ENCODE measurements at regions not wholly inside any gene's neighbourhood (a gene's known extent, or its start where the extent isn't known, plus 50 kb on each side); places are given as distances from the start of the nearest gene placed in this dataset.

DNA sequence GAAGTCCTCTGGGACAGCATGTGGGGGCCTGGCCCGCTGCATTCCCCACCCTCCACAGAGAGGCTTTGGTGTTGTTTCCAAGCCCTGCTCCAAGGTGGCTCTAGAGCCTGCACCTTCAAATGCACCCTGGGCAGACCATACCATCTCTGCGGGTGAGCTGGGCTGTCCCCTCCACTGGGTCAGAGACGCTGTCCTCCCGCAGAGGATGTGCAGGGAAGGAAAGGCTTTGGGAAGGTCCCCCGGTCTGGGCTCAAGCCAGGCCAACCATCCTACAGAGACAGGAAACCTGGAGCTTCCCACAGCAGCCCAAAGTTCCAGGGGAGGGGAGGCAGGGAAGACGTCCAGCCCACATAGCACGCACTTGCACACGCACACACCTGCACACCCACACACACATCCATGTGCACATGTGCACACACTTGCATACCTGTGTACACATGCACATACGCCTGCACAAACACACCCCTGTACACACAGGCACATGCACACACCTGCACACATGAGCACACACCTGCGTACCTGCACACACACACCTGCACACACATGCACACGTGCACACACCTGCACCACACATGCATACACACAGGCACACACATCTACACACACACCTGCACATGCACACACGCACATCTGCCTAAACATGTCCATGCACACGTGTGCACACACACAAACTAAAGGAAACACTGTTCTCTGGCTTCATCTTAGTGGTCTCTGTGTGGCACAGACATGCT lies 155.4 kb downstream of the ERMARD start:
- no peak for DNase-seq (ENCODE audit: low read depth)

DNA sequence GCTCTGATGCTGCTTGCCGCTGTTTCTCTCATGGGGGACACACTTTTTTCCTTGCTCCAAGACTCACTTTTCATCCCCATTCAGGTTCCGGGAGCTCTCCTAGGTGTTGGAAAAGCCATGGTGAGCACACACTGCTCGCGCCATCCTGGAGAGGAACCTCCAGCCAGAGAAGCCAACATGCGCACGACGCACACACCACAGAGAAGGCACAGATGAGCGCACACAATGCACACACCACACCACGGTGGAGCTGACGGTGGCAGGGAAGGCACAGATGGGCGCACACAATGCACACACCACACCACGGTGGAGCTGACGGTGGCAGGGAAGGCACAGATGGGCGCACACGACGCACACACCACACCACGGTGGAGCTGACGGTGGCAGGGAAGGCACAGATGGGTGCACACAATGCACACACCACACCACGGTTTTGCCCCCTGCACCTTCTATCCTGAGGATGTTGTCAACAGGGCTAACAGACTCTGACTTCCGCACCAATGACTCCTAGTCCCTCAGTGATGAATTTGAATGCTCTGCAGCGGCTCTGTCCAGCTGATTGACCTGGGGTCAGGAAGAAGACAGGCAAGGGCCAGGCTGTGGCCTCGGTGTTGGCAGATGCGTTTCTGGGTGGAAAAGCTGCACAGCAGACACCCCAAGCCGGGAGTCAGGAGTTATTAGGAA lies 154.7 kb downstream of the ERMARD start:
- no peak for DNase-seq (ENCODE audit: low read depth)

DNA sequence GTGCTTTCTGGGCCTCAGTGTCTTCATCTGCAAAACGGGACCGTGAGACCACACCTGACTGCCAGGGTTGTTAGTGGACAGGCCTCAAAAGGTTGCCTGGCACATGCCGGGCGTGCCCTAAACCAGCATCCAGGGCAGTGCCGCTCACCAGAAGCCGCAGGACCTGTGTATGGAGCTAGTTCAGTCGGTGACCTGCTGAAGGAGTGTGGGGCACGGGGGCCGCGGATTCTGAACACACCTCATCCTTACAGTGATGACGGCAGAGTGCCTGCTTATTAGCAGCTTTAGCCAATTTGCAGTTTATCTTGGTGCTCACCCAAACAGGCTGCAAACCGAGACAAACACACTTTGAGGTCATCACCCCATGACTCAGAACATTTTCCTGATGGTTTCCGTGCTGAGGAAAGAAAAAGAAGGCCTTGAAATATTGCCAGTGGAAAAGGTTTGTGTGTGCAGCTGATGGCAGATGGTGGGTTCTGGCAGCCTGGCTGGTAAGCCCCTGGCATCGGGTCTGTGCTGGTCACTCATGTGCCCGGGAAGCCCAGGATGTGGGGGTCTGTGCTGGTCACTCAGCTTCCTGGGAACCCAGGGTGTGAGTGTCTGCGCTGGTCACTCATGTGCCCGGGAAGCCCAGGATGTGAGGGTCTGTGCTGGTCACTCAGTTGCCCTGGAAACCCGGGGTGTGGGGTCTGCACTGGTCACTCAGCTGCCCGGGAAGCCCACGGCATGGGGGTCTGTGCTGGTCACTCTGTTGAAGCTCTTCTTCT lies 153.8 kb downstream of the ERMARD start:
- DNase-seq (ENCODE audit: low read depth): no peak

DNA sequence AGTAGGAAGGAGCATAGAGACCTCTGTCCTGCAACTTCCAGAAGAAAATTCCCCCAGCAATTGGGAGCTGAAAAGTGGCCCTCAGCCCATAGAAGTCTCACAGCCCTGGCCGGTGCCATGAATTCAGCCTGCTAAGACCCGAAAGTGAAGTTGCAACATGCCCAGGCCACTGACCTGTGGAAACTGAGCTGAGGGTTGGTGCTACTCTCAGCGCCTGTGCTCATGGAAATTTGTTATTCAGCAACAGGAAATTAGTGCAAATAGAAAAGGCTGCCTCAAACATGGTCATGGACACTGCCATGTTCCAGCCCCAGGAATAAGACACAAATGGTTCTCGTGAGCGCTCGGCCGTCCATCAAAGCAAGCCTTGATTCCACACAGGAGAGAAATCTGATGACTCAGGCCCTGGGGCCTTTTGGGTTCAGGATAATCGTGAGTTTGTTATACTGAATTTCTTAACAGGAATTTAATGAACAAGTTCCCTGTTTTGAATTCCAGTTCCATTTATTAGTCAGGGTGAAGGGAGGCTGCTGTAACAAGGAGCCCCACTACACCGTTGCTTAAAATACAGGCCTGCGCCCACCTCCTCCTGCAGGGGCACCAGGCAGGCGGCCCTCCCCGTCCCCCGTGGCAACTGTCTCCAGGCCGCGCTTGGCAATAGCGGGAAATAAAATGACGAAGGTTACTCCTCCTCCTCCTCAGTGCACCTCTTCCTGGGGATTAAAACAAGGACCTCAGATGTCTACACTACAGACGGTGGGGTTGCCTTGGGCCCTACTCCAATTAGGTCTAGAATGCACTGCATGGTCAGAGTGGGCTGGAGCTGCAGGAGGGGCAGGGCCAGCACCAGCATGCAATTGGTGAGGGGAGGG lies 152.9 kb downstream of the ERMARD start:
- DNase-seq (ENCODE audit: low read depth): no peak

DNA sequence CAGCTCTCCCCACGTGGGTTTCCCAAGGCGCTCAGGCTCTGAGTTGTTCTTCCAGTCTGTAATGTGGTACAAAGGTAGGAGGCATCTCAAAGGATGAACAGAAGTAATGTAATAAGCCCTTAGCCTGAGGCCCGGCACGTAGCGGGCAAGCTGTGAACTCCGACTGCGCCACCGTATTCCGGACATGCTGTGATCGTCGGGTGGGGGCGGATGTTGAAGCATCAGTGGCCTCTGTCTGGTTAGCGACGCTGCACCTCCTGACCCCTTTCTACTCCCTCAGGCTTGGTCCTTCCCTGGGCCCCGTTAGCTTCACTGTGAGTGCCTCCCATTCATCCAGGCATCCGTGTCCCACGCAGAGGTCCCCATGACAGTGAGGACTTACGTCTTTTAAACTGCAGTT lies 151.7 kb downstream of the ERMARD start:
- no peak for DNase-seq (ENCODE audit: low read depth)

DNA sequence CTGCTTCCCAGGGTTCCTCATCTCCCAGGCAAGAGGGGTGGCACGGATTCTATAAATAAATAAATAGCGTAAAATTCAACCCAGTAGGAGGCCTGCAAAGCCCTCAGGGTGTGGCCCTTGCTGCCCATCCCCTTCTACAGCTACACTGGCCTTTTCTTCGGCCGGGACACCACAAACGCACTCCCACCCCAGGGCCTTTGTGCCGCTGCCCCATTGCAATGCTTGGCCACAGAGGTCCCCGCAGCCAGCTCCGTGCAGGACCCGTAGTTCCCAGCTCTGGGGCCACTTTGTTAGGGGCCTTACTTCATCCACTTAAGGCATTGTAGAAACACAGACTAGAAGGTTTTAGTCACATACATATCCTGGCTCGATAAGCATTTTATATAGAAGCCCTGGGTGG lies 151.2 kb downstream of the ERMARD start:
- no peak for DNase-seq (ENCODE audit: low read depth)

DNA sequence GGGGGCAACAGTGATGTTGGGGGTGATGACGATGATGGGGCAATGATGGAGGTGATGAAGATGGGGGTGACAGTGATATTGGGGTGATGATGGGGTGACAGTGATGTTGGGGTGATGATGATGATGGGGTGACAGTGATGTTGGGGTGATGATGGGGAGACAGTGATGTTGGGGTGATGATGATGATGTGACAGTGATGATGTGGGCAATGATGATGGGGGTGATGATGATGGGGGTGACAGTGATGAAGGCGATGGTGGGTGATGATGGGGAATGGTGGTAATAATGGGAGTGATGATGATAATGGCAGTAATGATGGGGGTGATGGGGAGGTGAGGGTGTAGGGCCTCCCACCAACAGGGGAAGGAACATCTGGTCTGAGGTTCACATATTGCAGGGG lies 150.6 kb downstream of the ERMARD start:
- DNase-seq (ENCODE audit: low read depth): no peak

DNA sequence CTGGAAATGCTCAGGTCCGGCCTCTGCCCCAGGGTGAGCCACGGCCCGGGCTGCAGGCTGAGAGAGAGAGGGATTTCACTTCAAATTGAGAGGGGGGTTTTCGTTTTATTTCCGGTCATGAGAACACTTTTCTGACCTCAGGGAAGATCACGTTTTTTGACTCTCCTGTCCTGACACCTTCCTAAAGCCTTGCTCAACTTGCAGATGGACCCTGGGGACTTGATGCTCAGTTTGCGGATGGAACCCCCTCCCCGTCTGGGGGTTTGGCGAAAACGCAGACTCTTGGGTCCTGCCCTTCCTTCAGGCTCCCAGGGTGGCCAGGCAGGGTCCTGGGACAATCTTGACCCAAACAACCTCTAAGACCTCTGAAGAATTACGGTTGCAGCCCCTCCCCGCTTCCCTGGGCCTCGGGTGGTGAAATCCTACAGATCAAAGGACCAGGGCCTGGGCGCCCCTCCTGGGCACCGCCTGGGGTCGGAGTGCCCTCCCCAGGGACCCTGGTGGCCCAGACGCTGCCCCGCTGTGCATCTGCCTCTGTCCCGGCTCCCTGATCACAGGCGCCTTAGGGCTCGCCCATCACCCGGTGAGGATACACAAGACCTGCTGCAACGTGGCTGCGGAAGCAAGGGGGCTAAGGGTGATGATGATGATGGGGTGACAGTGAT lies 148.2 kb downstream of the ERMARD start:
- DNase-seq (ENCODE audit: low read depth): no peak

DNA sequence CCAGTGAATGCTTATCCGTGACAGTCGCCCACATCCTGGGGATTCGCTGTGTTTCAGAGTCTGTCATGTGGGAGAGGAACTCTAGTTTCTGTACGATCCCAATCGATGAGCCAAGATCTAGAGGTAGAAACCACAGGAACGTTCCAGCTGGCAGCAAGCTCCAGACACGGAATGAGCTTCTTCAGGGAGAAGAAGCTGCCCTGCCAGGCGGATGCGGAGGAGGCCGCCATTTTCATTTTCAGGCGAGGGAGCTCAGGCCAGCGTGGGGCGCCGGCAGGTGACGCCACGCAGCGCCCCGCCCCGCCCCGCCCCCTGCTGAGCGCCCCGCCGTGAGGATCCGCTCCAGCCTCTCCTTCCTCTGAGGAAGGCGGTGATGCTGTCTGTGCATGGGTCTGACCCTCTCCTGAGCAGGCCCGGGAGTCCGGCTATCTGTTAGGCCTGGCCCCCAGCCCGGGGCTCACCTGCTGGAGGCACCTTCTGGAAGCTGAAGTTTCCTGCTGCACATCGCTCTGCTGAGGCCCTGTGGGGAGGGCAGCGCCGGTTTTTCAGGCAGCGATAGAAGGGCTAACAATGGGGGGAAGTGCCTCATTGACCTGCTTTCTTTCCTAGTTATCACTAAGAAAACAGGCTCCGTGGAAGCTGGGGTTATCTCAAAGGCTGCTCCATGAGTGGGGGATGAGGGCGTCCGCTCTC lies 147.5 kb downstream of the ERMARD start:
- no peak for DNase-seq (ENCODE audit: low read depth)

DNA sequence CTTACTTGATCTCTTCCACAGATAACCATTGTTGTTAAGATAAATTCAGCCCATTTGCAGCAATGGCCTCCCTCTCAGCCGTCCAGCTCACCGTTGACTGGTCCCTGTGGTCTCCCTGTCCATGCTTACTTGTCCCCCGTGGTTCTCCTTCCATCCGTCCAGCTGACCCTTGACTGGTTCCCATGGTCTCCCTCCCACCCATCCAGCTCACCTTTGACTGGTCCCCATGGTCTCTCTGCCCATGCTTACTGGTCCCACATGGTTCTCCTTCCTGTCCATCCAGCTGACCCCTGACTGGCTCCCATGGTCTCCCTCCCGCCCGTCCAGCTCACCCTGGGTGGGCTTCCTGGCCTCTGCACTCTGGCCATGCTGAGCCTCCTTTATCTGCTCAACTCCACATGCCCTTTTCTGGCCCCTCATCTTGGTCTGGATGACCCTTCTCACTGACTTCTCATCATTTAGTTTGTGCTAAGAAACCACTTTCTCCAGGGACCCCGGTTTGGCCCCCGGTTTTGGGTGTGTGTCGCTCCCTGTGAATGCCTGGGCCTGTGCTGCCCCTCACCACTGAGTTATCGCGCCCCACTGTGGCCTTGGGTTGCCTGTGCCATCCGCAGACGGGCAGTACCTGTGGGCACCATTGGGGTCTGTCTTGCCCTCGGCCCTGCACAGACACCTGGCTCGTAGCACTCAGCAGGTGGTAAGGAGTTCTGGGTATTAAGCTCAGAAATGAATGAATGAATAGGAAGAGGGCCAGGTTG lies 146.4 kb downstream of the ERMARD start:
- DNase-seq (ENCODE audit: low read depth): no peak

DNA sequence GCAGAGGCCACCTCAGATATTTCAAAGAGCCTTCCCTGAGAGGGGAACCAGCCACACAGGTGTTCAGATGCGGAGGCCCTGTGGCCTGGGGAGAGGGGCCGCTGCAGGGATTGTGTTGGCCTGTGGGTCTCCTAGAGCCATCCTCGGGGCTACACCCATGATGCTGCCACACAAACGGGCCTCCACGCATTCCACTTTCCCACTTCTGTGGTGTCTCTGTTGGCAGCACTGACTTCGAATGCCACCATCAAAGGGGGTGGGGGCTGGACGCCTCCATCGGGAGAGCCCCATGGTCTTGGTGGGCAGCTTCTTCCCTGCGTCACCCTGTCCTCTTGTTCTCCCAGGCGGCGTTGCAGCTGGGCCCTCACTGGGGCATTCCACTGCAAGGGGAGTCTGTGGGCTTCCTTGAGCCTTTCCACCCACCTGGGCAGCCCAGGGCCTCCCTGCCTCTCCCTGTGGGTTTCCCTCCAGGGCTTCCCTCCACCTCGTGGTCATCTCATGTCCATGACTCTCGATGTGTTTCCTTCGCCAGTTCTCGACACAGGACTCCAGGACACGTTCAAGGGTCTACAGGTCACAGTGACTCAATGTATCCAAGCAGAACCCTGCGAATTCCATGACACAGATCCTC lies 145.5 kb downstream of the ERMARD start:
- DNase-seq (ENCODE audit: low read depth): no peak

DNA sequence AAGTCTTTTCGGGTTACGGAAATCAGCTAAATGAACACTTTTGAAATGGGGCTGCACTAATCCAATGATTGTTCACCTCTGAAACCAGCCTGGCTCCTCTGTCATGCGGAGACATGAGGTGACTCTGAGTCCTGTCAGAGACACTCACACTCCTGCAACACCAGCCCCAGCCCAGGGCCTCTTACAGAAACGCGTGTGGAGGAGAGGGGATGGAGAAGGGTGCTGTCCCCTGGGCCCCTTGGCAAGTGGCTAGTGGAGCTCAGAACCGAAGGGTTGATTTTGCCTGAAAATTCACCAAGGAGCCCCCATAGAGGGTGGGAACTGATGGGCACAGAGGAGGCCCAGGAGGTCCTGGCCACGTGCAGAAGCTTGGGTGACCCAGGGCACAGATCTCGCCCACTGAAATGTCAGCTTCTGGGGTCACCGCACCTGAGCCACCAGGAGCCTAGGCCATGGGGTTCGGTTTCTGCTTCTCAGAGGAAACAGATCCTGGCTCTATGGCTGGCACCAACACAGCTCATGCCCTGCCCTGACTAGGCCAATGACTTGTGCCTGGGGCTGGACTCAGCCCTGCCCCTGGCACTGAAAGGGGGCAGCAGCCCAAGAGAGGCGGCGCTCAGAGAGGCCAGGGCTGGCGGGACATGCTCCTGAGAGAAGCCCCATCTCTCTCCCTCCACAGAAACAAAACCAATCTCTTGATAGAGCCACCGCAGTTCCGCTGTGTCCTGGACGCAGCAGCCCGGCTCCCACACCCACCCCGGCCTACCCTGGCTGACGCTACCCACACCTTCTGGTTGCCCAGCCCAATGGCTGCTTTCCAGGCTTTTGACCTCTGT lies 144.7 kb downstream of the ERMARD start:
- DNase-seq (ENCODE audit: low read depth): no peak

DNA sequence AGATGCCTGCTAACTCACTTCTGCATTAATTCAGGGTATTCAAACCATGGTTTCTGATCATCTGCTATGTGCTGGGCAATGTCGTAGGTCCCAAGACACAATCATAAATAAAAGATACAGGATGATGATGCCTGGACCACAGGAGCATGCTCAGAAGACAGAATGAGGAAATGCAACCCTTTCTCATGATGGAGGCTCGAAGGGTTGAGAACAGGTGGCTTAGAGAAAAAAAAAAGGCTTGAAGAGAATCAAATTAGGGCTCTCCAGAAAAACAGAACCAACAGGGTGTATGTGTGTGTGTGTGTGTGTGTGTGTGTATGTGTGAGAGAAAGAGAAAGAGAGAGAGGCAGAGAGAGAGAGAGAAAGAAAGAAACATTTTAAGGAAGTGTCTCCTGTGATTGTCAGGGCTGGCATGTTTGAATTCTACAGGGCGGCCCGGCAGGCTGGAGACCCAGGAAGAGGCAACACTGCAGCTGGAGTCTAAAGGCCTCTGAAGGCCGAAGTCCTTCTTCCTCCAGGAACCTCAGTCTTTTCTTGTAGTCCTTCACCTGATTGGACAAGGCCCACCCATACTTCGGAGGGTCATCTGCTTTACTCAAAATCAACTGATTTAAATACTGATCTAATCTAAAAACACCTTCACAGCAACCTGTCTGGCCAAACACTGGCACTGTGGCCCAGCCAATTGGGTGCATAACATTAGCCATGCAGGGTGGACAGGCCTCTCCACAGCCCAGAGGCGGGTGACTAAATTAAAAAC lies 143.8 kb downstream of the ERMARD start:
- no peak for DNase-seq (ENCODE audit: low read depth)

DNA sequence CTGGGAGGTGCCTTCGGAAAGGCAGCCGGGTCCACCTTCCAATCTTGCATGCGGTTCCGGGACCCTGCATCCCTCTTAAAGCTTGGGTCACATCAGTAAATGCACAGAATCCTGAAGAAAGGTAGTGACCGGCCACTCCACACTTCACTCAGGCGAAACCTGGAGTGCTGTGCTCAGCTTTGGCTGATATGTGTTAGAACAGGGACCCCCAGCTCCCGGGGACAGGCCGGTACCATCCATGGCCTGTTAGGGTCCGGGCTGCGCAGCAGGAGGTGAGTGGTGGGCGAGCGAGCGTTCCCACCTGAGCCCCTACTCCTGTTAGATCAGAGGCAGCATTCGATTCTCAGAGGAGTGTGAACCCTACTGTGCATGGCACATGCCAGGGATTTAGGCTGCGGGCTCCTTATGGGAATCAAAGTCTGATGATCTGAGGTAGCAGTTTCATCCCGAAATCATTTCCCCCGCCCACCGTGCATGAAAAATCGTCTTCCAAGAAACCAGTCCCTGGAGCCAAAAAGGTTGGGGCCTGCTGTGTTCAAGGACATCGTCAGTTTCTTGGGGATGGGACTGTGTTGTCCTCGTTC lies 143.0 kb downstream of the ERMARD start:
- no peak for DNase-seq (ENCODE audit: low read depth)

DNA sequence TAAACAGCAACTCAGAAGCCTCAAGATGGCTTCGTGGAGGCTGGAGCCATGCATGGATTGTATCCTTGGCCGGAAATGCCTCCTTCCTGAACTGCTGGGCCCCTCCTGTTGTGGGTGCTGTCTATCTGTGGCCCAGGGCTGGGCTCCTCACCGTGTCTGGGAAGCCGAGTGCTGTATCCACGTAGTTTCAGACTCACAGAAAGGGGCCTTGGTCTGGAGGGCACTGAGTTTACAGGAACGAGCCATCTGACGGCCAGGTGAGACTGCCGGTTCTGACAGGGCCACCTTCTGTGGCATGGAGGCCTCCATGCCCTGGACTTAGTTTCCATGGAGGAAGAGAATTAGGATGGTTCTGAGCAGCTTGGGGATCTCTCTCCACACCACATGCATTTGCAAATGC lies 142.2 kb downstream of the ERMARD start:
- DNase-seq (ENCODE audit: low read depth): no peak

DNA sequence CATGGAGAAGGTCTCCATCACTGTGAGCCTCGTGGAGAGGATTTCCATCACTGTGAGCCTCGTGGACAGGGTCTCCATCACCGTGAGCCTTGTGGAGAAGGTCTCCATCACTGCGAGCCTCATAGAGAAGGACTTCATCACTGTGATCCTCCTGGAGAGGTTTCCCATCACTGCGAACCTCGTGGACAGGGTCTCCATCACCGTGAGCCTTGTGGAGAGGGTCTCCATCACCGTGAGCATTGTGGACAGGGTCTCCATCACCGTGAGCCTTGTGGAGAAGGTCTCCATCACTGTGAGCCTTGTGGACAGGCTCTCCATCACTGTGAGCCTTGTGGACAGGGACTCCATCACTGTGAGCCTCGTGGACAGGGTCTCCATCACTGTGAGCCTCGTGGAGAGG lies 140.4 kb downstream of the ERMARD start:
- no peak for DNase-seq (ENCODE audit: low read depth)

DNA sequence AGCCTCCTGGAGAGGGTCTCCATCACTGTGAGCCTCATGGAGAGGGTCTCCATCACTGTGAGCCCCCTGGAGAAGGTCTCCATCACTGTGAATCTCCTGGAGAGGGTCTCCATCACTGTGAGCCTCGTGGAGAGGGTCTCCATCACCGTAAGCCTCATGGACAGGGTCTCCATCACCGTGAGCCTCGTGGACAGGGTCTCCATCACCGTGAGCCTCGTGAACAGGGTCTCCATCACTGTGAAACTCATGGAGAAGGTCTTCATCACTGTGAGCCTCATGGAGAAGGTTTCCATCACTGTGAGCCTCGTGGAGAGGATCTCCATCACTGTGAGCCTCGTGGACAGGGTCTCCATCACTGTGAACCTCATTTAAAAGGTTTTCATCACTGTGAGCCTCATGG lies 140.0 kb downstream of the ERMARD start:
- DNase-seq (ENCODE audit: low read depth): no peak

DNA sequence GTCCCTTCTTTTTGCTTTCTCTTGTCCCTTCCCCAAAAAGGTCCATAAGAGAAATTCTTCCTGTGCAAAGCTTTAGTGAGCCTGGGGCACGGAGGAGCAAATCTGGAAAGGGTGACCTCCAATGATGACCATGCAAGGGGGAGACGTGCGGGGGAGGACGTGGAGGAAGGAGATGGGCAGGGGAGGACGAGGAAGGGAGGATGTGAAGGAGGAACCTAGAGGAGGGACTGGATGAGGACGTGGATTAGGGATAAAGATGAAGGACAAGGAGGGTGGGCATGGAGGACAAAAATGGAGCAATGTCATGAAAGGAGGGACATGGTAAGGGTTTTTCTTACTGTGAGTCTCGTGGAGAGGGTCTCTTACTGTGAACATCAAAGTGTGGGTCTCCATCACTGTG lies 139.5 kb downstream of the ERMARD start:
- DNase-seq (ENCODE audit: low read depth): no peak

Measured in T follicular helper cell (primary cell).